HG03039 (cell line): ENCODE measurements at regions not wholly inside any gene's neighbourhood (a gene's known extent, or its start where the extent isn't known, plus 50 kb on each side); places are given as distances from the start of the nearest gene placed in this dataset.
"Not testable (repeated sequence)": the region's sequence is repeated elsewhere in the genome, so short reads cannot be mapped to it uniquely, and the experiment has no call there.

Source experiments
- ATAC-seq: cut with Tn5 transposase; IDR thresholded peaks from one replicate; pipeline ENCODE4 v1.9.1; 2021; ENCODE audit warnings: mild to moderate bottlenecking, moderate library complexity; ENCODE audit not compliant: unreplicated experiment

- ATAC-seq, result no peak
Measured at GRCh38 chr4:177175473-177175872, 134.2 kb upstream of the NEIL3 start.

- ATAC-seq, result no peak
Measured at GRCh38 chr4:177177541-177178081, 132.1 kb upstream of the NEIL3 start.

GRCh38 chr4:177178246-177178645 is 131.4 kb upstream of the NEIL3 start:
- no peak for ATAC-seq

- no peak for ATAC-seq
Measured at GRCh38 chr4:177182166-177182565, 127.5 kb upstream of the NEIL3 start.

- no peak for ATAC-seq
Measured at GRCh38 chr4:177182728-177183127, 126.9 kb upstream of the NEIL3 start.

GRCh38 chr4:177185151-177185550 is 124.5 kb upstream of the NEIL3 start:
- no peak for ATAC-seq

- no peak for ATAC-seq
Measured at GRCh38 chr4:177185579-177185978, 124.1 kb upstream of the NEIL3 start.

- no peak for ATAC-seq
Measured at GRCh38 chr4:177187371-177187770, 122.3 kb upstream of the NEIL3 start.

GRCh38 chr4:177190995-177191580 is 118.6 kb upstream of the NEIL3 start:
- no peak for ATAC-seq

- ATAC-seq, result no peak
Measured at GRCh38 chr4:177191586-177191985, 118.1 kb upstream of the NEIL3 start.

GRCh38 chr4:177191991-177192390 is 117.7 kb upstream of the NEIL3 start:
- ATAC-seq, result no peak

GRCh38 chr4:177193024-177193715 is 116.5 kb upstream of the NEIL3 start:
- ATAC-seq, result not testable (repeated sequence)

GRCh38 chr4:177194906-177195305 is 114.8 kb upstream of the NEIL3 start:
- no peak for ATAC-seq

GRCh38 chr4:177196615-177197014 is 113.1 kb upstream of the NEIL3 start:
- no peak for ATAC-seq

- no peak for ATAC-seq
Measured at GRCh38 chr4:177201614-177202013, 108.1 kb upstream of the NEIL3 start.

GRCh38 chr4:177204126-177204525 is 105.5 kb upstream of the NEIL3 start:
- ATAC-seq, result no peak

- ATAC-seq, result no peak
Measured at GRCh38 chr4:177214935-177215334, 94.7 kb upstream of the NEIL3 start.

- no peak for ATAC-seq
Measured at GRCh38 chr4:177220376-177220775, 89.3 kb upstream of the NEIL3 start.

GRCh38 chr4:177222781-177223180 is 86.9 kb upstream of the NEIL3 start:
- no peak for ATAC-seq

GRCh38 chr4:177225605-177226004 is 84.1 kb upstream of the NEIL3 start:
- ATAC-seq, result peak; percentile 81

- ATAC-seq, result no peak
Measured at GRCh38 chr4:177227636-177228035, 82.0 kb upstream of the NEIL3 start.

- ATAC-seq, result no peak
Measured at GRCh38 chr4:177228599-177228998, 81.1 kb upstream of the NEIL3 start.

GRCh38 chr4:177229331-177229730 is 80.3 kb upstream of the NEIL3 start:
- no peak for ATAC-seq
